Neural cell (in vitro differentiated cells): ENCODE measurements at regions not wholly inside any gene's neighbourhood (a gene's known extent, or its start where the extent isn't known, plus 50 kb on each side); places are given as distances from the start of the nearest gene placed in this dataset.

ENCODE experiments used
- H2AFZ ChIP-seq: fragments of 200-600, 300-800 bp; sonication (generic), shearing (Covaris generic); 2 replicates; pipeline ENCODE4 v1.6.0; 2014; ENCODE audit warnings: low read depth, mild to moderate bottlenecking, antibody characterized with exemption, low read length, moderate library complexity
- H3F3A ChIP-seq: fragments of 200-600 bp; shearing (Covaris generic); 2 replicates; pipeline ENCODE4 v1.6.1; 2016; ENCODE audit warnings: mild to moderate bottlenecking, moderate library complexity, mixed read lengths, antibody characterized with exemption, low read length; ENCODE audit not compliant: insufficient read depth, poor library complexity, severe bottlenecking
- H3K27ac ChIP-seq: fragments of 200-600, 300-800 bp; sonication (generic), shearing (Covaris generic); 2 replicates; pipeline ENCODE4 v1.5.1; 2014; ENCODE audit warnings: mild to moderate bottlenecking, low read length, moderate library complexity
- H3K27me3 ChIP-seq: fragments of 300-800, 200-600 bp; sonication (generic), shearing (Covaris generic); 2 replicates; pipeline ENCODE4 v1.6.0; 2014; ENCODE audit warnings: mild to moderate bottlenecking, low read depth, low read length, moderate library complexity; ENCODE audit not compliant: insufficient read depth
- H3K36me3 ChIP-seq: fragments of 300-800, 200-600 bp; sonication (generic), shearing (Covaris generic); 2 replicates; pipeline ENCODE4 v1.5.1; 2014; ENCODE audit warnings: mild to moderate bottlenecking, antibody characterized with exemption, low read length, moderate library complexity; ENCODE audit not compliant: insufficient read depth
- H3K4me2 ChIP-seq: fragments of 300-800, 200-600 bp; sonication (generic), shearing (Covaris generic); 2 replicates; pipeline ENCODE4 v1.6.0; 2014; ENCODE audit warnings: mild to moderate bottlenecking, low read length
- H3K4me3 ChIP-seq: fragments of 300-800, 200-600 bp; sonication (generic), shearing (Covaris generic); 2 replicates; pipeline ENCODE4 v1.5.1; 2014; ENCODE audit warnings: mild to moderate bottlenecking, low read length, moderate library complexity
- H3K79me2 ChIP-seq: fragments of 200-600 bp; shearing (Covaris generic); replicated peaks from 2 replicates; pipeline ENCODE4 v1.6.0; 2014; ENCODE audit warnings: mild to moderate bottlenecking, low read length, moderate library complexity; ENCODE audit not compliant: insufficient read depth
- H3K9ac ChIP-seq: fragments of 300-800, 200-600 bp; sonication (generic), shearing (Covaris generic); 2 replicates; pipeline ENCODE4 v1.6.1; 2016; ENCODE audit warnings: mild to moderate bottlenecking, low read length, mixed read lengths
- H3K9me2 ChIP-seq: fragments of 200-600 bp; shearing (Covaris generic); 2 replicates; pipeline ENCODE4 v1.6.1; 2016; ENCODE audit warnings: mild to moderate bottlenecking, low read length, mixed read lengths; ENCODE audit not compliant: insufficient read depth
- H3K9me3 ChIP-seq: fragments of 200-600, 300-800 bp; sonication (generic), shearing (Covaris generic); 2 replicates; pipeline ENCODE4 v1.6.1; 2016; ENCODE audit warnings: mild to moderate bottlenecking, mixed run types, low read length, moderate library complexity, mixed read lengths
- H4K20me1 ChIP-seq: fragments of 200-600 bp; shearing (Covaris generic); 2 replicates; pipeline ENCODE4 v1.6.1; 2016; ENCODE audit warnings: mild to moderate bottlenecking, mixed run types; ENCODE audit not compliant: insufficient read depth
- EP300 ChIP-seq: fragments of 450-650 bp; conservative IDR thresholded peaks from 2 replicates; pipeline ENCODE4 v1.6.1; 2014; ENCODE audit warnings: antibody characterized with exemption, mild to moderate bottlenecking, moderate library complexity; ENCODE audit not compliant: poor library complexity, severe bottlenecking
- EZH2 ChIP-seq: fragments of 200-600, 300-800 bp; shearing (Covaris generic), sonication (generic); IDR thresholded peaks from 2 replicates; pipeline ENCODE4 v1.6.1; 2014; ENCODE audit warnings: antibody characterized with exemption, low read length, borderline replicate concordance, mild to moderate bottlenecking; ENCODE audit not compliant: insufficient read depth, poor library complexity, severe bottlenecking
- MXI1 ChIP-seq: fragments of 450-650 bp; conservative IDR thresholded peaks from 2 replicates; pipeline ENCODE4 v1.6.1; 2014; ENCODE audit warnings: antibody characterized with exemption, mild to moderate bottlenecking; ENCODE audit not compliant: poor library complexity, severe bottlenecking
- POLR2AphosphoS5 ChIP-seq: IDR thresholded peaks from 2 replicates; pipeline ENCODE4 v1.6.1; 2012
- RAD21 ChIP-seq: fragments of 450-650 bp; conservative IDR thresholded peaks from 2 replicates; pipeline ENCODE4 v1.6.1; 2014; ENCODE audit warnings: antibody characterized with exemption, mild to moderate bottlenecking, moderate library complexity
- REST ChIP-seq: IDR thresholded peaks from 2 replicates; pipeline ENCODE4 v1.6.1; 2012; ENCODE audit warnings: borderline replicate concordance
- SMC3 ChIP-seq: fragments of 450-650 bp; conservative IDR thresholded peaks from 2 replicates; pipeline ENCODE4 v1.6.1; 2014; ENCODE audit warnings: antibody characterized with exemption, mild to moderate bottlenecking, moderate library complexity; ENCODE audit not compliant: poor library complexity
- TAF1 ChIP-seq: IDR thresholded peaks from 2 replicates; pipeline ENCODE4 v1.6.1; 2012; ENCODE audit warnings: low read depth
- TF ChIP-seq, protein P1 (sequence below): fragments of 450-650 bp; IDR thresholded peaks from 2 replicates; pipeline ENCODE4 v1.5.1; 2014; ENCODE audit warnings: antibody characterized with exemption, mild to moderate bottlenecking, moderate library complexity; ENCODE audit not compliant: poor library complexity, severe bottlenecking

DNA sequence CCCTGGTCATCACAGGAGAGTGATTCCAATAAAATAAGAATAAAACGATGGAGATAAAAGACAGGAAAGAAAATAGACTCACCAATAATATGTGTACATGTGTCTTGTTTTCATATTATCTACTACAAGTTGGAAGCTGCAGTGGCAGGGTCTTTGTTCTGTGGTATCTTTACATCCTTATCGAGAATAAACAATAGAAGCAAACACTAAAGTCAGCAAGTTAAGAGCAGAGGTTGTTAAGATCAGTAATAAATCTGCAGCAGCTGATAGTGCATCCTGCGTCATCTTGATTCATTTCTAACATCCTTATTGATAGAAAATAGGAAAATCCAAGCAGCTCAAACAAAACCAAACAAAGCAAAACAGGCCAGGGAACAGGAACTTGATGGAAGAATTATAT lies 107.4 kb downstream of the RPS29 start:
- H3K36me3 ChIP-seq: no peaks in the 10 kb centered on the region
- no peaks in the 10 kb centered on the region for H3K9me3 ChIP-seq
- no peaks in the 10 kb centered on the region for H4K20me1 ChIP-seq
- TF ChIP-seq POLR2AphosphoS5: no peak
- TF ChIP-seq MXI1: no peak
- TF ChIP-seq RAD21: no peak
- TF ChIP-seq EP300: no peak
- TF ChIP-seq TAF1: no peak
- no peak overlapping the region for H3K9ac ChIP-seq
- no peaks in the 10 kb centered on the region for H3F3A ChIP-seq
- H3K4me3 ChIP-seq: no peak overlapping the region
- H3K79me2 ChIP-seq: no peaks in the 10 kb centered on the region
- H3K27ac ChIP-seq: no peak overlapping the region
- no peaks in the 10 kb centered on the region for H3K27me3 ChIP-seq
- H3K9me2 ChIP-seq: no peaks in the 10 kb centered on the region
- H2AFZ ChIP-seq: no peak overlapping the region
- H3K4me2 ChIP-seq: no peak overlapping the region

DNA sequence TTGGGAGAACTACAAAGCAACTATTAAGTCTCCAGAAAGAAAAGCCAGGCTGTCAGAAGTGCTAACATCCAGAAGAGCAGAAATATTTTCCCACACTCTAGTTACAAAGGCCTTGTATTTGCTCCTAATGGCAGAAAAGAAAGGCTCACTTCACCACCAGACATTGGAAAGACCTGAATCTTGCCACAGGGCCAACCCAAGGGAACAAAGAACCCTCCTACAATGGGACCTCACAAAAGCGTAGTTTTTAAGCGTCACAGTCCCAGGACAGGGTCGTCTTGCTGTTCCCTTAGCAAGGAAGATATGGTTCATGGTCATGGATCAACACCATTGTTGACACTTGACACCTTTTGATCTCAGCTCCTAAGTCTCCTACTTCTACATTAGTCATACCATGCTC lies 119.1 kb downstream of the RPS29 start:
- Histone ChIP-seq H3K36me3 (no peaks in the 10 kb centered on the region), H3K79me2 (no peaks in the 10 kb centered on the region), H3K4me3 (no peak overlapping the region), H3K4me2 (no peak overlapping the region), H2AFZ (no peak overlapping the region), H4K20me1 (no peaks in the 10 kb centered on the region), H3K9me3 (no peaks in the 10 kb centered on the region), H3K9ac (no peak overlapping the region), H3F3A (no peaks in the 10 kb centered on the region), H3K27ac (no peak overlapping the region), H3K27me3 (no peaks in the 10 kb centered on the region), H3K9me2 (no peaks in the 10 kb centered on the region)
- TF ChIP-seq, protein P1, sequence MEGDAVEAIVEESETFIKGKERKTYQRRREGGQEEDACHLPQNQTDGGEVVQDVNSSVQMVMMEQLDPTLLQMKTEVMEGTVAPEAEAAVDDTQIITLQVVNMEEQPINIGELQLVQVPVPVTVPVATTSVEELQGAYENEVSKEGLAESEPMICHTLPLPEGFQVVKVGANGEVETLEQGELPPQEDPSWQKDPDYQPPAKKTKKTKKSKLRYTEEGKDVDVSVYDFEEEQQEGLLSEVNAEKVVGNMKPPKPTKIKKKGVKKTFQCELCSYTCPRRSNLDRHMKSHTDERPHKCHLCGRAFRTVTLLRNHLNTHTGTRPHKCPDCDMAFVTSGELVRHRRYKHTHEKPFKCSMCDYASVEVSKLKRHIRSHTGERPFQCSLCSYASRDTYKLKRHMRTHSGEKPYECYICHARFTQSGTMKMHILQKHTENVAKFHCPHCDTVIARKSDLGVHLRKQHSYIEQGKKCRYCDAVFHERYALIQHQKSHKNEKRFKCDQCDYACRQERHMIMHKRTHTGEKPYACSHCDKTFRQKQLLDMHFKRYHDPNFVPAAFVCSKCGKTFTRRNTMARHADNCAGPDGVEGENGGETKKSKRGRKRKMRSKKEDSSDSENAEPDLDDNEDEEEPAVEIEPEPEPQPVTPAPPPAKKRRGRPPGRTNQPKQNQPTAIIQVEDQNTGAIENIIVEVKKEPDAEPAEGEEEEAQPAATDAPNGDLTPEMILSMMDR: no peak
- no peak for TF ChIP-seq EP300
- TF ChIP-seq TAF1: no peak
- no peak for TF ChIP-seq REST
- no peak for TF ChIP-seq POLR2AphosphoS5
- no peak for TF ChIP-seq RAD21
- no peak for TF ChIP-seq SMC3
- no peak for TF ChIP-seq EZH2
- no peak for TF ChIP-seq MXI1

- Histone ChIP-seq H3F3A (no peaks in the 10 kb centered on the region), H3K9me3 (no peaks in the 10 kb centered on the region), H3K9me2 (no peaks in the 10 kb centered on the region), H3K9ac (no peak overlapping the region), H3K4me3 (no peak overlapping the region), H3K27me3 (no peaks in the 10 kb centered on the region), H3K79me2 (no peaks in the 10 kb centered on the region), H3K4me2 (no peak overlapping the region), H4K20me1 (no peaks in the 10 kb centered on the region), H2AFZ (no peak overlapping the region), H3K36me3 (no peaks in the 10 kb centered on the region), H3K27ac (no peak overlapping the region)
- TF ChIP-seq TAF1: no peak
- TF ChIP-seq MXI1: no peak
- no peak for TF ChIP-seq REST
- TF ChIP-seq EZH2: no peak
- TF ChIP-seq POLR2AphosphoS5: no peak
- TF ChIP-seq, protein P1: no peak
- no peak for TF ChIP-seq EP300
- TF ChIP-seq RAD21: no peak
- no peak for TF ChIP-seq SMC3
Measured at GRCh38 chr14:49464885-49465284, 121.3 kb downstream of the RPS29 start.
